GM23338 (cell line): ENCODE measurements at regions not wholly inside any gene's neighbourhood (a gene's known extent, or its start where the extent isn't known, plus 50 kb on each side); places are given as distances from the start of the nearest gene placed in this dataset.

Source experiments
- CREB1 ChIP-seq: fragments of 250-450 bp; sonication (Bioruptor Pico); IDR thresholded peaks from 2 replicates; pipeline ENCODE4 v1.5.0; 2020; ENCODE audit warnings: low read depth, mild to moderate bottlenecking, moderate library complexity
- EZH2 ChIP-seq: fragments of 200-600 bp; sonication (generic); IDR thresholded peaks from one replicate; pipeline ENCODE4 v1.8.0; 2017; ENCODE audit warnings: antibody characterized with exemption, mild to moderate bottlenecking, low read depth; ENCODE audit not compliant: unreplicated experiment
- EZH2phosphoT487 ChIP-seq: fragments of 200-600 bp; sonication (generic); IDR thresholded peaks from one replicate; pipeline ENCODE4 v1.8.1; 2018; ENCODE audit warnings: antibody characterized with exemption; ENCODE audit not compliant: unreplicated experiment
- JUNB ChIP-seq: IDR thresholded peaks from one replicate; pipeline ENCODE4 v1.6.1; 2016; ENCODE audit warnings: antibody characterized with exemption; ENCODE audit not compliant: unreplicated experiment
- NANOG ChIP-seq: IDR thresholded peaks from 2 replicates; pipeline ENCODE4 v1.6.1; 2016; ENCODE audit warnings: antibody characterized with exemption, borderline replicate concordance
- POLR2AphosphoS5 ChIP-seq: IDR thresholded peaks from 2 replicates; pipeline ENCODE4 v1.6.1; 2016; ENCODE audit warnings: antibody characterized with exemption, low read depth
- STAT1 ChIP-seq: IDR thresholded peaks from one replicate; pipeline ENCODE4 v1.6.1; 2016; ENCODE audit warnings: antibody characterized with exemption; ENCODE audit not compliant: unreplicated experiment
- ZNF114 ChIP-seq: fragments of 250-450 bp; sonication (Bioruptor Pico); IDR thresholded peaks from 2 replicates; pipeline ENCODE4 v1.5.0; 2020; ENCODE audit warnings: mild to moderate bottlenecking, moderate library complexity
- ZNF331 ChIP-seq: fragments of 250-450 bp; sonication (Bioruptor Pico); IDR thresholded peaks from 2 replicates; pipeline ENCODE4 v1.5.0; 2020; ENCODE audit warnings: low read depth, mild to moderate bottlenecking, moderate library complexity
- TF ChIP-seq, protein P1 (sequence below), 2 experiments: fragments of 200-600 bp in 1 of 2; sonication (generic) in 1 of 2; conservative IDR thresholded peaks; 2 replicates each; pipeline versions ENCODE4 v1.5.1 to v1.6.1; 2016 to 2017; ENCODE audit warnings: antibody characterized with exemption in 2 of 2, low read depth in 2 of 2, mild to moderate bottlenecking in 2 of 2, moderate library complexity in 1 of 2
- TF ChIP-seq, protein P2 (sequence below): IDR thresholded peaks from one replicate; pipeline ENCODE4 v1.6.1; 2018; ENCODE audit warnings: antibody characterized with exemption; ENCODE audit not compliant: unreplicated experiment
- TF ChIP-seq, protein P3 (sequence below): IDR thresholded peaks from 2 replicates; pipeline ENCODE4 v1.6.1; 2016; ENCODE audit warnings: antibody characterized with exemption
- TF ChIP-seq, protein P4 (sequence below): fragments of 250-450 bp; sonication (Bioruptor Pico); IDR thresholded peaks from 2 replicates; pipeline ENCODE4 v1.5.0; 2020; ENCODE audit warnings: mild to moderate bottlenecking, moderate library complexity

DNA sequence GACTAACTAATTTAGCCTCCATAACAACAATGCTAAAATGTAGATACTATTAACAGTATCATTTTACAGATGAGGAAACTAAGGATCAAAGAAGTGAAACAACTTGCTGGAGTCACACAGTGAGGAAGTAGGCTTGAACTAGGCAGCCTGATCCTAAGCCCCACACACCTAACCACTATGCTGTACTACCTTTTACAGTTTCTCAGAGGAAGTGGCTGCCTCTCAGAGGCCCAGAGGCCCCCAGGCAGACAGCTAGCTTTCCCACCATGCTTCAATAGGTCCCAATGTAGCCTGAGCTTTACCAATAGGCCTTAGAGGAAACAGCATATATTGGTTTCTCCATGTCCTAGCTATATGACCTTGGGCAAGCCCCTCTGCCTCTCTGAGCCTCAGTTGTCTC, 69.4 kb upstream of the PJA1 start:
- TF ChIP-seq, protein P1, sequence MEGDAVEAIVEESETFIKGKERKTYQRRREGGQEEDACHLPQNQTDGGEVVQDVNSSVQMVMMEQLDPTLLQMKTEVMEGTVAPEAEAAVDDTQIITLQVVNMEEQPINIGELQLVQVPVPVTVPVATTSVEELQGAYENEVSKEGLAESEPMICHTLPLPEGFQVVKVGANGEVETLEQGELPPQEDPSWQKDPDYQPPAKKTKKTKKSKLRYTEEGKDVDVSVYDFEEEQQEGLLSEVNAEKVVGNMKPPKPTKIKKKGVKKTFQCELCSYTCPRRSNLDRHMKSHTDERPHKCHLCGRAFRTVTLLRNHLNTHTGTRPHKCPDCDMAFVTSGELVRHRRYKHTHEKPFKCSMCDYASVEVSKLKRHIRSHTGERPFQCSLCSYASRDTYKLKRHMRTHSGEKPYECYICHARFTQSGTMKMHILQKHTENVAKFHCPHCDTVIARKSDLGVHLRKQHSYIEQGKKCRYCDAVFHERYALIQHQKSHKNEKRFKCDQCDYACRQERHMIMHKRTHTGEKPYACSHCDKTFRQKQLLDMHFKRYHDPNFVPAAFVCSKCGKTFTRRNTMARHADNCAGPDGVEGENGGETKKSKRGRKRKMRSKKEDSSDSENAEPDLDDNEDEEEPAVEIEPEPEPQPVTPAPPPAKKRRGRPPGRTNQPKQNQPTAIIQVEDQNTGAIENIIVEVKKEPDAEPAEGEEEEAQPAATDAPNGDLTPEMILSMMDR (conservative IDR thresholded peaks at IDR 0.05; ENCODE audit: low read depth in 2 of 2): no peak
- TF ChIP-seq POLR2AphosphoS5: no peak
- no peak for TF ChIP-seq EZH2
- no peak for TF ChIP-seq EZH2phosphoT487
- no peak for TF ChIP-seq JUNB
- TF ChIP-seq, protein P2, sequence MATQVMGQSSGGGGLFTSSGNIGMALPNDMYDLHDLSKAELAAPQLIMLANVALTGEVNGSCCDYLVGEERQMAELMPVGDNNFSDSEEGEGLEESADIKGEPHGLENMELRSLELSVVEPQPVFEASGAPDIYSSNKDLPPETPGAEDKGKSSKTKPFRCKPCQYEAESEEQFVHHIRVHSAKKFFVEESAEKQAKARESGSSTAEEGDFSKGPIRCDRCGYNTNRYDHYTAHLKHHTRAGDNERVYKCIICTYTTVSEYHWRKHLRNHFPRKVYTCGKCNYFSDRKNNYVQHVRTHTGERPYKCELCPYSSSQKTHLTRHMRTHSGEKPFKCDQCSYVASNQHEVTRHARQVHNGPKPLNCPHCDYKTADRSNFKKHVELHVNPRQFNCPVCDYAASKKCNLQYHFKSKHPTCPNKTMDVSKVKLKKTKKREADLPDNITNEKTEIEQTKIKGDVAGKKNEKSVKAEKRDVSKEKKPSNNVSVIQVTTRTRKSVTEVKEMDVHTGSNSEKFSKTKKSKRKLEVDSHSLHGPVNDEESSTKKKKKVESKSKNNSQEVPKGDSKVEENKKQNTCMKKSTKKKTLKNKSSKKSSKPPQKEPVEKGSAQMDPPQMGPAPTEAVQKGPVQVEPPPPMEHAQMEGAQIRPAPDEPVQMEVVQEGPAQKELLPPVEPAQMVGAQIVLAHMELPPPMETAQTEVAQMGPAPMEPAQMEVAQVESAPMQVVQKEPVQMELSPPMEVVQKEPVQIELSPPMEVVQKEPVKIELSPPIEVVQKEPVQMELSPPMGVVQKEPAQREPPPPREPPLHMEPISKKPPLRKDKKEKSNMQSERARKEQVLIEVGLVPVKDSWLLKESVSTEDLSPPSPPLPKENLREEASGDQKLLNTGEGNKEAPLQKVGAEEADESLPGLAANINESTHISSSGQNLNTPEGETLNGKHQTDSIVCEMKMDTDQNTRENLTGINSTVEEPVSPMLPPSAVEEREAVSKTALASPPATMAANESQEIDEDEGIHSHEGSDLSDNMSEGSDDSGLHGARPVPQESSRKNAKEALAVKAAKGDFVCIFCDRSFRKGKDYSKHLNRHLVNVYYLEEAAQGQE: no peak
- no peak for TF ChIP-seq CREB1 (CRISPR knock-in tag)
- TF ChIP-seq STAT1: no peak
- TF ChIP-seq, protein P3, sequence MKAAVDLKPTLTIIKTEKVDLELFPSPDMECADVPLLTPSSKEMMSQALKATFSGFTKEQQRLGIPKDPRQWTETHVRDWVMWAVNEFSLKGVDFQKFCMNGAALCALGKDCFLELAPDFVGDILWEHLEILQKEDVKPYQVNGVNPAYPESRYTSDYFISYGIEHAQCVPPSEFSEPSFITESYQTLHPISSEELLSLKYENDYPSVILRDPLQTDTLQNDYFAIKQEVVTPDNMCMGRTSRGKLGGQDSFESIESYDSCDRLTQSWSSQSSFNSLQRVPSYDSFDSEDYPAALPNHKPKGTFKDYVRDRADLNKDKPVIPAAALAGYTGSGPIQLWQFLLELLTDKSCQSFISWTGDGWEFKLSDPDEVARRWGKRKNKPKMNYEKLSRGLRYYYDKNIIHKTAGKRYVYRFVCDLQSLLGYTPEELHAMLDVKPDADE: no peak
- TF ChIP-seq ZNF114 (CRISPR knock-in tag): no peak
- TF ChIP-seq, protein P4, sequence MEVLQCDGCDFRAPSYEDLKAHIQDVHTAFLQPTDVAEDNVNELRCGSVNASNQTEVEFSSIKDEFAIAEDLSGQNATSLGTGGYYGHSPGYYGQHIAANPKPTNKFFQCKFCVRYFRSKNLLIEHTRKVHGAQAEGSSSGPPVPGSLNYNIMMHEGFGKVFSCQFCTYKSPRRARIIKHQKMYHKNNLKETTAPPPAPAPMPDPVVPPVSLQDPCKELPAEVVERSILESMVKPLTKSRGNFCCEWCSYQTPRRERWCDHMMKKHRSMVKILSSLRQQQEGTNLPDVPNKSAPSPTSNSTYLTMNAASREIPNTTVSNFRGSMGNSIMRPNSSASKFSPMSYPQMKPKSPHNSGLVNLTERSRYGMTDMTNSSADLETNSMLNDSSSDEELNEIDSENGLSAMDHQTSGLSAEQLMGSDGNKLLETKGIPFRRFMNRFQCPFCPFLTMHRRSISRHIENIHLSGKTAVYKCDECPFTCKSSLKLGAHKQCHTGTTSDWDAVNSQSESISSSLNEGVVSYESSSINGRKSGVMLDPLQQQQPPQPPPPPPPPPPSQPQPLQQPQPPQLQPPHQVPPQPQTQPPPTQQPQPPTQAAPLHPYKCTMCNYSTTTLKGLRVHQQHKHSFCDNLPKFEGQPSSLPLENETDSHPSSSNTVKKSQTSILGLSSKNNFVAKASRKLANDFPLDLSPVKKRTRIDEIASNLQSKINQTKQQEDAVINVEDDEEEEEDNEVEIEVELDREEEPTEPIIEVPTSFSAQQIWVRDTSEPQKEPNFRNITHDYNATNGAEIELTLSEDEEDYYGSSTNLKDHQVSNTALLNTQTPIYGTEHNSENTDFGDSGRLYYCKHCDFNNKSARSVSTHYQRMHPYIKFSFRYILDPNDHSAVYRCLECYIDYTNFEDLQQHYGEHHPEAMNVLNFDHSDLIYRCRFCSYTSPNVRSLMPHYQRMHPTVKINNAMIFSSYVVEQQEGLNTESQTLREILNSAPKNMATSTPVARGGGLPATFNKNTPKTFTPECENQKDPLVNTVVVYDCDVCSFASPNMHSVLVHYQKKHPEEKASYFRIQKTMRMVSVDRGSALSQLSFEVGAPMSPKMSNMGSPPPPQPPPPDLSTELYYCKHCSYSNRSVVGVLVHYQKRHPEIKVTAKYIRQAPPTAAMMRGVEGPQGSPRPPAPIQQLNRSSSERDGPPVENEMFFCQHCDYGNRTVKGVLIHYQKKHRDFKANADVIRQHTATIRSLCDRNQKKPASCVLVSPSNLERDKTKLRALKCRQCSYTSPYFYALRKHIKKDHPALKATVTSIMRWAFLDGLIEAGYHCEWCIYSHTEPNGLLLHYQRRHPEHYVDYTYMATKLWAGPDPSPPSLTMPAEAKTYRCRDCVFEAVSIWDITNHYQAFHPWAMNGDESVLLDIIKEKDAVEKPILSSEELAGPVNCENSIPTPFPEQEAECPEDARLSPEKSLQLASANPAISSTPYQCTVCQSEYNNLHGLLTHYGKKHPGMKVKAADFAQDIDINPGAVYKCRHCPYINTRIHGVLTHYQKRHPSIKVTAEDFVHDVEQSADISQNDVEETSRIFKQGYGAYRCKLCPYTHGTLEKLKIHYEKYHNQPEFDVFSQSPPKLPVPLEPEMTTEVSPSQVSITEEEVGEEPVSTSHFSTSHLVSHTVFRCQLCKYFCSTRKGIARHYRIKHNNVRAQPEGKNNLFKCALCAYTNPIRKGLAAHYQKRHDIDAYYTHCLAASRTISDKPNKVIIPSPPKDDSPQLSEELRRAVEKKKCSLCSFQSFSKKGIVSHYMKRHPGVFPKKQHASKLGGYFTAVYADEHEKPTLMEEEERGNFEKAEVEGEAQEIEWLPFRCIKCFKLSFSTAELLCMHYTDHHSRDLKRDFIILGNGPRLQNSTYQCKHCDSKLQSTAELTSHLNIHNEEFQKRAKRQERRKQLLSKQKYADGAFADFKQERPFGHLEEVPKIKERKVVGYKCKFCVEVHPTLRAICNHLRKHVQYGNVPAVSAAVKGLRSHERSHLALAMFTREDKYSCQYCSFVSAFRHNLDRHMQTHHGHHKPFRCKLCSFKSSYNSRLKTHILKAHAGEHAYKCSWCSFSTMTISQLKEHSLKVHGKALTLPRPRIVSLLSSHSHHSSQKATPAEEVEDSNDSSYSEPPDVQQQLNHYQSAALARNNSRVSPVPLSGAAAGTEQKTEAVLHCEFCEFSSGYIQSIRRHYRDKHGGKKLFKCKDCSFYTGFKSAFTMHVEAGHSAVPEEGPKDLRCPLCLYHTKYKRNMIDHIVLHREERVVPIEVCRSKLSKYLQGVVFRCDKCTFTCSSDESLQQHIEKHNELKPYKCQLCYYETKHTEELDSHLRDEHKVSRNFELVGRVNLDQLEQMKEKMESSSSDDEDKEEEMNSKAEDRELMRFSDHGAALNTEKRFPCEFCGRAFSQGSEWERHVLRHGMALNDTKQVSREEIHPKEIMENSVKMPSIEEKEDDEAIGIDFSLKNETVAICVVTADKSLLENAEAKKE (CRISPR knock-in tag): no peak
- TF ChIP-seq NANOG: no peak
- no peak for TF ChIP-seq ZNF331 (CRISPR knock-in tag)
